Gastroesophageal sphincter (tissue), 4 donors: ENCODE measurements at regions not wholly inside any gene's neighbourhood (a gene's known extent, or its start where the extent isn't known, plus 50 kb on each side); places are given as distances from the start of the nearest gene placed in this dataset.

Experiments
- ATAC-seq: fragments of 150-250 bp; one replicate; pipeline ENCODE4 v1.9.1; 2016; ENCODE audit warnings: mild to moderate bottlenecking, moderate library complexity
- H3K27ac ChIP-seq, 4 donors: fragments of 200-600 bp; sonication (generic) in 3 of 4; 1 replicate in 3 of 4; 2 replicates in 1 of 4; pipeline ENCODE4 v1.5.1; 2016 to 2019
- H3K27me3 ChIP-seq: fragments of 200-600 bp; sonication (generic); one replicate; pipeline ENCODE4 v1.5.1; 2019
- H3K36me3 ChIP-seq, 2 donors: fragments of 200-600 bp; sonication (generic); one replicate each; pipeline ENCODE4 v1.5.1; 2019; ENCODE audit warnings: control low read depth in 1 of 2
- H3K4me1 ChIP-seq, 3 donors: fragments of 200-600 bp; sonication (generic); 1 replicate in 2 of 3; 2 replicates in 1 of 3; pipeline ENCODE4 v1.5.1; 2016 to 2019; ENCODE audit warnings: control low read depth in 2 of 3
- H3K4me3 ChIP-seq, 2 donors: fragments of 200-600 bp; sonication (generic); one replicate each; pipeline ENCODE4 v1.5.1; 2019; ENCODE audit warnings: mild to moderate bottlenecking in 1 of 2, moderate library complexity in 1 of 2
- H3K9me3 ChIP-seq, 3 donors: fragments of 200-600 bp; sonication (generic); one replicate each; pipeline ENCODE4 v1.5.1; 2017 to 2019; ENCODE audit warnings: control low read depth in 2 of 3
- EP300 ChIP-seq: sonication (generic); formaldehyde crosslinking; IDR thresholded peaks from one replicate; pipeline ENCODE4 v1.6.1; 2017; ENCODE audit warnings: antibody characterized with exemption, mild to moderate bottlenecking
- POLR2A ChIP-seq, 2 donors: fragments of 450-650 bp; IDR thresholded peaks; one replicate each; pipeline ENCODE4 v1.6.1; 2017; ENCODE audit warnings: antibody characterized with exemption in 2 of 2, mild to moderate bottlenecking in 2 of 2, moderate library complexity in 1 of 2
- POLR2AphosphoS5 ChIP-seq: sonication (generic); formaldehyde crosslinking; IDR thresholded peaks from one replicate; pipeline ENCODE4 v1.6.1; 2017; ENCODE audit warnings: antibody characterized with exemption
- WGBS, 2 donors: methylation state at CpG; one replicate each; pipeline ENCODE4 v1.1.5; 2018; ENCODE audit warnings: low coverage in 1 of 2; 5-methylcytosine and 5-hydroxymethylcytosine counted together
- TF ChIP-seq, protein P1 (sequence below), 4 experiments: fragments of 200-600 bp in 2 of 4; fragments of 450-650 bp in 2 of 4; sonication (generic) in 1 of 4; IDR thresholded peaks; one replicate each; pipeline ENCODE4 v1.5.1; 2017 to 2019; ENCODE audit warnings: antibody characterized with exemption in 4 of 4, mild to moderate bottlenecking in 2 of 4, moderate library complexity in 2 of 4

DNA sequence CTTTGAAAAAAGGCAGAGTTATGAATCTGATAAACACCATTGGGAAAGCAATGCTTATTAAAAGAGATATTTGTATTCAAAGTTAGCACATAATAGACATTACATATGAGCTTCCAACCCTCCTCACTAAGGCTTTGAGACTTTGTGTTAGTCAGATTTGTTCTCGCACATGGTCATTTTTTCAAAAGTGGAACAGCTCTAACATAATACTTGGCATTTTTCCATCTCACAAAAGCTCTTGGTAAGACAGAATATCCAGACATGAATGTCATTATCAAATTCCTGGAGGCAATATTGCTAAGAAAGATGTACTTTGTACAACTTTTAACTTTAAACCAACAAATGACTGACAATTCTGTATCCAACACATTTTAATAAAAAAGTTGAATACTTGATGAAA lies 292.4 kb upstream of the SMIM30 start:
- WGBS, 2 donors = 86 to 100% methylated on average over 1 of the region's 1 CpG
- no peaks in the 10 kb centered on the region for H3K36me3 ChIP-seq

DNA sequence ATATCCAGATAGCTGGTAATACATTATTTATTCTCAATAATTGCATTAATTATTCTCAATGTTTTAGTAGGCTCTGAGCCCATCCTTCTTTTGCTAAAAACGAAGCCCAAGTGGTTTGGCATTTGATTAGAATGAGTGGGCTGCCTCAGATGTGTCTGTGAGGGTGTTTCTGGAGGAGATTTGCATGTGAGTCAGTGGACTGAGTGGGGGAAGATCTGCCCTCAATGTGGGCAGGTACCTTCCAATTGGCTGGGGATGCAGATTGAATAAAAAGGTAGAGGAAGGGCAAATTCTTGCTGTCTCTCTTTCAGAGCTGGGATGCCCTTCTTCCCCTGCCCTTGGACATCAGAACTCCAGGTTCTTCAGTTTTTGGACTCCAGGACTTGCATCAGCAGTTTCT lies 290.6 kb upstream of the SMIM30 start:
- Histone ChIP-seq H3K4me1 (no peaks in the 10 kb centered on the region), H3K9me3 (no peaks in the 10 kb centered on the region), H3K27me3 (no peaks in the 10 kb centered on the region), H3K4me3 (no peak overlapping the region), H3K36me3 (no peaks in the 10 kb centered on the region), H3K27ac (no peak overlapping the region)
- ATAC-seq = no peak
- TF ChIP-seq POLR2A (IDR thresholded peaks at IDR 0.05) (no peak), POLR2AphosphoS5 (no peak), EP300 (no peak)
- TF ChIP-seq, protein P1, sequence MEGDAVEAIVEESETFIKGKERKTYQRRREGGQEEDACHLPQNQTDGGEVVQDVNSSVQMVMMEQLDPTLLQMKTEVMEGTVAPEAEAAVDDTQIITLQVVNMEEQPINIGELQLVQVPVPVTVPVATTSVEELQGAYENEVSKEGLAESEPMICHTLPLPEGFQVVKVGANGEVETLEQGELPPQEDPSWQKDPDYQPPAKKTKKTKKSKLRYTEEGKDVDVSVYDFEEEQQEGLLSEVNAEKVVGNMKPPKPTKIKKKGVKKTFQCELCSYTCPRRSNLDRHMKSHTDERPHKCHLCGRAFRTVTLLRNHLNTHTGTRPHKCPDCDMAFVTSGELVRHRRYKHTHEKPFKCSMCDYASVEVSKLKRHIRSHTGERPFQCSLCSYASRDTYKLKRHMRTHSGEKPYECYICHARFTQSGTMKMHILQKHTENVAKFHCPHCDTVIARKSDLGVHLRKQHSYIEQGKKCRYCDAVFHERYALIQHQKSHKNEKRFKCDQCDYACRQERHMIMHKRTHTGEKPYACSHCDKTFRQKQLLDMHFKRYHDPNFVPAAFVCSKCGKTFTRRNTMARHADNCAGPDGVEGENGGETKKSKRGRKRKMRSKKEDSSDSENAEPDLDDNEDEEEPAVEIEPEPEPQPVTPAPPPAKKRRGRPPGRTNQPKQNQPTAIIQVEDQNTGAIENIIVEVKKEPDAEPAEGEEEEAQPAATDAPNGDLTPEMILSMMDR (IDR thresholded peaks at IDR 0.05) = no peak
- 73 to 80% methylated on average over 1 of the region's 1 CpG for WGBS, 2 donors

More for the DNA sequence above, 292.4 kb upstream of the SMIM30 start:
- Histone ChIP-seq H3K27ac (no peak overlapping the region), H3K4me1 (no peaks in the 10 kb centered on the region), H3K9me3 (no peaks in the 10 kb centered on the region), H3K27me3 (no peaks in the 10 kb centered on the region), H3K4me3 (no peak overlapping the region)
- no peak for TF ChIP-seq POLR2A (IDR thresholded peaks at IDR 0.05)
- TF ChIP-seq POLR2AphosphoS5 = no peak
- TF ChIP-seq, protein P1 (IDR thresholded peaks at IDR 0.05) = no peak
- no peak for TF ChIP-seq EP300
- ATAC-seq = no peak

DNA sequence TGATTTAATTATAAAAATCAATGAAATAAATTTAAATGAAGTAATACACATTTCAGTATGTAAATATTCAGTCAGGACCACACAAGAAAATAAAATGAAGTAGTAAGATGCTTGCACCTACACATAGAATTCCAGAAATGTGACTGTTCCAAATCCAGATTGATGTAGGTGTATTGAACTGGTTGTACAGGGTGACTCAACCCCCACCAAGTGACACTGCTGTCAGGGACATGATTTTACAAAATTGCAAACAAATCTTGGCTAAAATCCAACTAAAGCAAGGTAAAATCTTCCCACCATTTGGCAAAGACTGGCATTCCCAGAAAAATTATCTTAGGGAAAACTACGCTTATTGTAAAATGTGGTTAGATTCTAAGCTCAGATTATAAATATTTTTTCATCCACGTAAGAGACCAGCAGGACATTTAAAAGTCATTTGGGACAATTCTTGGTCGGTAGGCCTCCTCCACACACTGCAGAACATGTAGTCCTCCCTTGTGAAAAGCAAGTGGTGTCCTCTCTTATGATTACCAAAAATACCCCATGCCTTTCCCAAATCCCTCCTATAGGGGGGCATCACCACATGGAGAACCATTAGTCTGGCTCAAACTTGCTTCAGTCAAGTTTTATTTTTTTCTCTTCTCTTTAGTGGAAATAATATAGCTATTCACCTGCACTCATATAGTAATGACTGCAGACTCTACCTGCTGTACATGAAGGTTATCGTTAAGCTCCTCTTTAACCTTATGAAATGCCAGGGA lies 287.1 kb upstream of the SMIM30 start:
- Histone ChIP-seq H3K4me1 (no peaks in the 10 kb centered on the region), H3K9me3 (no peaks in the 10 kb centered on the region), H3K27me3 (no peaks in the 10 kb centered on the region), H3K27ac (no peak overlapping the region), H3K36me3 (no peaks in the 10 kb centered on the region), H3K4me3 (no peak overlapping the region)
- 80 to 86% methylated on average over 4 of the region's 4 CpGs for WGBS, 2 donors
- no peak for ATAC-seq
- TF ChIP-seq POLR2AphosphoS5 = no peak
- no peak for TF ChIP-seq POLR2A (IDR thresholded peaks at IDR 0.05)
- no peak for TF ChIP-seq EP300

DNA sequence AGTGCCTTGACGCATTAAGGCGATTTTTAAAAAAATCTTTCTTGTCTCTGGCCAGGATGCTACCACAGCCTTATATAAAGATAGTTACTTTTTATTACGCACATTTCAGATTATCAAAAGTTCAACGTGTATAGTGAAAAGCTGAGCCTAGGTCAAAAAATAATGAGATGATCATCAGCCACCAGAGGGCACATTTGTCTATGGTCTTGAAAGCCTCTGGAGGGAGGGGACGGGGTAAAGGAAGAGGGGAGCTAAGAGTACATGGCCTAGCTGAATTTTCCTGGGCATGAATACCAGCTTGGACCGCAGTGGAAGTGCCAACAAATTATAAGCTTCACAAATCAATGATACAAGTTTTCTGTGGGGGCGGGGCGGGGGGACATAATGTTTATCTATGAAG lies 285.9 kb upstream of the SMIM30 start:
- no peak for ATAC-seq
- H3K36me3 ChIP-seq = no peaks in the 10 kb centered on the region
- H3K27me3 ChIP-seq = no peaks in the 10 kb centered on the region
- 66 to 67% methylated on average over 5 to 8 of the region's 8 CpGs for WGBS, 2 donors
- H3K27ac ChIP-seq = no peak overlapping the region
- no peaks in the 10 kb centered on the region for H3K9me3 ChIP-seq
- no peak for TF ChIP-seq EP300
- no peak for TF ChIP-seq POLR2A (IDR thresholded peaks at IDR 0.05)
- no peak for TF ChIP-seq POLR2AphosphoS5
- TF ChIP-seq, protein P1 (IDR thresholded peaks at IDR 0.05) = no peak
- no peaks in the 10 kb centered on the region for H3K4me1 ChIP-seq
- no peak overlapping the region for H3K4me3 ChIP-seq

DNA sequence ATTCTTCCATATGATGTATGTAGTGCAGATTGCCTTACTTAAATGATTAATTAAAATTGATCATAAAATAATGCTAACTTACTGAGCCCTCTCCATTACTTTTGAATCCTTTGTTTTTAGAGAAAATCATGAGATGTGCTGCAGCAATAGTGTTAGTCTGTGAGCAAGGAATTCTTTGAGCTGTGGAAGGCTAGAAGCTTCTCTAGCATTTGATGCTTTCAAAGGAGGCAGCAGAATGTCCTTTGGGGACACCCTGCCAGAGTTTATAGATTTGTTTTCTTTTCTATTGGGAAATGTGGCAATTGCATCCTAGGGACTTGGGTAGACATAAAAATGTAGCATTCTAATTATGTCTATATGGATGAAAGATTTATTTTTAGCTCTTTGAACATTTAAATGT lies 284.1 kb upstream of the SMIM30 start:
- Histone ChIP-seq H3K4me1 (no peaks in the 10 kb centered on the region), H3K9me3 (no peaks in the 10 kb centered on the region), H3K27me3 (no peaks in the 10 kb centered on the region), H3K36me3 (no peaks in the 10 kb centered on the region), H3K27ac (no peak overlapping the region), H3K4me3 (no peak overlapping the region)
- TF ChIP-seq POLR2AphosphoS5 (no peak), POLR2A (IDR thresholded peaks at IDR 0.05) (no peak), EP300 (no peak)
- TF ChIP-seq, protein P1 (IDR thresholded peaks at IDR 0.05) = no peak
- no peak for ATAC-seq
